B cell (primary cell): ENCODE measurements at regions not wholly inside any gene's neighbourhood (a gene's known extent, or its start where the extent isn't known, plus 50 kb on each side); places are given as distances from the start of the nearest gene placed in this dataset.

Source experiments
- ATAC-seq: fragments of 200-7000 bp; cut with Tn5 transposase; one replicate; pipeline ENCODE4 v1.10.0; 2021; ENCODE audit warnings: low read depth, mild to moderate bottlenecking, moderate number of reproducible peaks, moderate library complexity
- CTCF ChIA-PET: fragments of 350-600 bp; sonication (Branson Sonifier 250); formaldehyde crosslinking; loops from one replicate; lab custom pipeline; 2021; ENCODE audit warnings: antibody characterized with exemption, inconsistent platforms; lab: Charles Lee
- POLR2A ChIA-PET: fragments of 350-600 bp; sonication (Branson Sonifier 250); formaldehyde crosslinking; loops from one replicate; lab custom pipeline; 2021; ENCODE audit warnings: antibody characterized with exemption; lab: Charles Lee
- DNase-seq: peaks from one replicate; pipeline ENCODE4 v3.0.0; 2013
- H2AFZ ChIP-seq: 2 replicates; pipeline ENCODE4 v1.6.1; 2012; ENCODE audit warnings: mild to moderate bottlenecking, low read depth, low read length; ENCODE audit not compliant: insufficient read depth, poor library complexity, severe bottlenecking
- H3K27ac ChIP-seq, 2 donors: 1 replicate in 1 of 2; 2 replicates in 1 of 2; pipeline ENCODE4 v1.5.1; 2012 to 2013; ENCODE audit warnings: low read length in 2 of 2, mild to moderate bottlenecking in 2 of 2, moderate library complexity in 1 of 2
- H3K27me3 ChIP-seq, 4 experiments: fragments of 200-600 bp in 1 of 4; sonication (generic) in 1 of 4; replicated peaks in 1 of 4; 1 replicate in 2 of 4; 2 replicates in 2 of 4; pipeline versions ENCODE4 v1.6.1 to v1.7.0; 2013 to 2016; ENCODE audit warnings: low read length in 3 of 4, mild to moderate bottlenecking in 2 of 4, mixed read lengths in 1 of 4, moderate library complexity in 1 of 4; ENCODE audit not compliant: insufficient read depth in 4 of 4, control insufficient read depth in 3 of 4; ENCODE audit errors: control extremely low read depth in 1 of 4
- H3K36me3 ChIP-seq, 2 experiments: replicated peaks in 1 of 2; 1 replicate in 1 of 2; 2 replicates in 1 of 2; pipeline versions ENCODE4 v1.6.1 to v1.7.1; 2013; ENCODE audit warnings: low read length in 1 of 2; ENCODE audit not compliant: insufficient read depth in 2 of 2, control insufficient read depth in 1 of 2; ENCODE audit errors: control extremely low read depth in 1 of 2, extremely low read depth in 1 of 2
- H3K4me1 ChIP-seq, 2 donors: fragments of 200-600 bp in 1 of 2; sonication (generic) in 1 of 2; 1 replicate in 1 of 2; 2 replicates in 1 of 2; pipeline versions ENCODE4 v1.5.1 to v1.6.1; 2013 to 2017; ENCODE audit warnings: low read length in 2 of 2; ENCODE audit not compliant: control insufficient read depth in 2 of 2, insufficient read depth in 2 of 2
- H3K4me2 ChIP-seq: replicated peaks from 2 replicates; pipeline ENCODE3; 2012; ENCODE audit warnings: mild to moderate bottlenecking, low read depth, low read length; ENCODE audit not compliant: poor library complexity, severe bottlenecking
- H3K4me3 ChIP-seq, 5 experiments: fragments of 200-600 bp in 1 of 5; sonication (generic) in 1 of 5; 1 replicate in 3 of 5; 2 replicates in 2 of 5; pipeline versions ENCODE4 v1.5.1 to v1.7.0; 2011 to 2016; ENCODE audit warnings: low read length in 4 of 5, mild to moderate bottlenecking in 4 of 5, low read depth in 2 of 5, control low read depth in 1 of 5, moderate library complexity in 1 of 5; ENCODE audit not compliant: insufficient read depth in 1 of 5; ENCODE audit errors: control extremely low read depth in 1 of 5, extremely low read depth in 1 of 5
- H3K79me2 ChIP-seq: fragments of 200-600 bp; sonication (generic); one replicate; pipeline ENCODE4 v1.6.0; 2016; ENCODE audit warnings: low read length; ENCODE audit not compliant: control insufficient read depth, insufficient read depth
- H3K9ac ChIP-seq: fragments of 200-600 bp; sonication (generic); 2 replicates; pipeline ENCODE4 v1.6.1; 2017; ENCODE audit warnings: mild to moderate bottlenecking, low read length, moderate library complexity
- H3K9me3 ChIP-seq, 3 donors: one replicate each; pipeline versions ENCODE4 v1.6.1 to v1.7.1; 2013; ENCODE audit warnings: low read length in 2 of 3; ENCODE audit not compliant: control insufficient read depth in 2 of 3, insufficient read depth in 1 of 3; ENCODE audit errors: control extremely low read depth in 1 of 3
- H4K20me1 ChIP-seq: 2 replicates; pipeline ENCODE4 v1.6.0; 2012; ENCODE audit warnings: mild to moderate bottlenecking, low read length; ENCODE audit not compliant: insufficient read depth, control insufficient read depth, poor library complexity, severe bottlenecking
- H3K27ac Mint-ChIP-seq: one replicate; pipeline ENCODE4 v1.8.0; 2021; ENCODE audit warnings: mixed read lengths
- H3K27me3 Mint-ChIP-seq: one replicate; pipeline ENCODE4 v1.8.0; 2021; ENCODE audit warnings: mixed read lengths
- H3K4me1 Mint-ChIP-seq: one replicate; pipeline ENCODE4 v1.8.0; 2021; ENCODE audit warnings: mixed read lengths
- H3K4me3 Mint-ChIP-seq: one replicate; pipeline ENCODE4 v1.8.0; 2021; ENCODE audit warnings: mixed read lengths
- H3K9me3 Mint-ChIP-seq: one replicate; pipeline ENCODE4 v1.8.0; 2022; ENCODE audit warnings: mixed read lengths; ENCODE audit not compliant: insufficient read depth
- EZH2 ChIP-seq: IDR thresholded peaks from 2 replicates; pipeline ENCODE4 v1.6.1; 2012; ENCODE audit warnings: borderline replicate concordance, low read depth, mild to moderate bottlenecking, moderate library complexity, low read length; ENCODE audit not compliant: insufficient read depth, poor library complexity, severe bottlenecking
- WGBS: methylation state at CpG from one replicate; pipeline ENCODE4 v1.1.5; 2013; ENCODE audit warnings: missing lambda C conversion rate; ENCODE audit not compliant: insufficient coverage; 5-methylcytosine and 5-hydroxymethylcytosine counted together
- intact Hi-C: fragments of 100-400 bp; cut with micrococcal nuclease; formaldehyde crosslinking; loops from one replicate; pipeline ENCODE4 v1.10.0; 2022
- TF ChIP-seq, protein P1 (sequence below): fragments of 200-600 bp; IDR thresholded peaks from one replicate; pipeline ENCODE4 v1.8.0; 2022; ENCODE audit warnings: antibody characterized with exemption, mild to moderate bottlenecking

GRCh38 chr9:7403839-7404487, 395.6 kb downstream of the DMAC1 start:
- Histone ChIP-seq H3K79me2 (no peaks in the 10 kb centered on the region), H3K4me2 (no peak overlapping the region), H3K27me3 (no peaks in the 10 kb centered on the region), H4K20me1 (no peaks in the 10 kb centered on the region), H3K27ac (no peak overlapping the region), H2AFZ (no peak overlapping the region), H3K36me3 (no peaks in the 10 kb centered on the region), H3K9ac (no peak overlapping the region), H3K9me3 (no peaks in the 10 kb centered on the region), H3K4me1 (no peaks in the 10 kb centered on the region), H3K4me3 (no peak overlapping the region)
- ChIA-PET POLR2A (no interaction called here), CTCF (no interaction called here)
- peaks cover 16% of the 10 kb centered on the region for H3K27me3 Mint-ChIP-seq
- 66% methylated on average over 6 of the region's 7 CpGs for WGBS
- TF ChIP-seq, protein P1, sequence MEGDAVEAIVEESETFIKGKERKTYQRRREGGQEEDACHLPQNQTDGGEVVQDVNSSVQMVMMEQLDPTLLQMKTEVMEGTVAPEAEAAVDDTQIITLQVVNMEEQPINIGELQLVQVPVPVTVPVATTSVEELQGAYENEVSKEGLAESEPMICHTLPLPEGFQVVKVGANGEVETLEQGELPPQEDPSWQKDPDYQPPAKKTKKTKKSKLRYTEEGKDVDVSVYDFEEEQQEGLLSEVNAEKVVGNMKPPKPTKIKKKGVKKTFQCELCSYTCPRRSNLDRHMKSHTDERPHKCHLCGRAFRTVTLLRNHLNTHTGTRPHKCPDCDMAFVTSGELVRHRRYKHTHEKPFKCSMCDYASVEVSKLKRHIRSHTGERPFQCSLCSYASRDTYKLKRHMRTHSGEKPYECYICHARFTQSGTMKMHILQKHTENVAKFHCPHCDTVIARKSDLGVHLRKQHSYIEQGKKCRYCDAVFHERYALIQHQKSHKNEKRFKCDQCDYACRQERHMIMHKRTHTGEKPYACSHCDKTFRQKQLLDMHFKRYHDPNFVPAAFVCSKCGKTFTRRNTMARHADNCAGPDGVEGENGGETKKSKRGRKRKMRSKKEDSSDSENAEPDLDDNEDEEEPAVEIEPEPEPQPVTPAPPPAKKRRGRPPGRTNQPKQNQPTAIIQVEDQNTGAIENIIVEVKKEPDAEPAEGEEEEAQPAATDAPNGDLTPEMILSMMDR = no peak
- no peak for TF ChIP-seq EZH2
- intact Hi-C loops = no loop called here
- H3K27ac Mint-ChIP-seq = no peak overlapping the region
- H3K9me3 Mint-ChIP-seq = no peaks in the 10 kb centered on the region
- no peaks in the 10 kb centered on the region for H3K4me1 Mint-ChIP-seq
- H3K4me3 Mint-ChIP-seq = no peak overlapping the region
- ATAC-seq (no peak), DNase-seq (no peak)

DNA sequence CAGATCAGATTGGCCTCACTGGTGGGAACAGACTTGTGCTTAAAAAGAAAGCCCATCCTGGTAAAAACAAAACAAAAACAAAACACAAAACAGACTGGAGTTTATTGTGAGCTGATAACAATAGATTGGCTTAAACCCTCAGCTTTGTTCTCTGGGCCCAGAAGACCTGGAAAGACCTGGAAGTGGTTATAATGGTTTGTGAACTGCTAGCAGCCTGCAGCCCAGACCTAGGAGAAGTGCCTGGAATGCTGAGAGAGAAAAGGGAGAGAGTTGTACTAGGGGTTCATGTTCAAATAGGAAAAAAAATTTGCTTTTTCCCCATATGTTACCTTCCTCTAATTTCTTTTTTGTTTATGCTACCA, 396.6 kb downstream of the DMAC1 start:
- intact Hi-C loops = no loop called here
- no peaks in the 10 kb centered on the region for H3K36me3 ChIP-seq
- H4K20me1 ChIP-seq = no peaks in the 10 kb centered on the region
- ChIA-PET CTCF (no interaction called here), POLR2A (no interaction called here)
- ATAC-seq = no peak
- no peak overlapping the region for H3K27ac ChIP-seq
- no peaks in the 10 kb centered on the region for H3K27me3 ChIP-seq
- H3K79me2 ChIP-seq = no peaks in the 10 kb centered on the region
- Mint-ChIP-seq H3K27ac (no peak overlapping the region), H3K4me3 (no peak overlapping the region), H3K9me3 (no peaks in the 10 kb centered on the region), H3K27me3 (peaks cover 16% of the 10 kb centered on the region), H3K4me1 (no peaks in the 10 kb centered on the region)
- no peaks in the 10 kb centered on the region for H3K4me1 ChIP-seq
- H3K4me3 ChIP-seq = no peak overlapping the region
- no peak for DNase-seq
- TF ChIP-seq, protein P1 = no peak
- TF ChIP-seq EZH2 = no peak
- no peak overlapping the region for H2AFZ ChIP-seq
- no peak overlapping the region for H3K4me2 ChIP-seq
- H3K9me3 ChIP-seq = no peaks in the 10 kb centered on the region
- H3K9ac ChIP-seq = no peak overlapping the region
